Astrocyte of the spinal cord (primary cell): ENCODE measurements at regions not wholly inside any gene's neighbourhood (a gene's known extent, or its start where the extent isn't known, plus 50 kb on each side); places are given as distances from the start of the nearest gene placed in this dataset.
"Not testable (repeated sequence)": the region's sequence is repeated elsewhere in the genome, so short reads cannot be mapped to it uniquely, and the experiment has no call there.

Experiments used
- DNase-seq: peaks from one replicate; pipeline ENCODE4 v3.0.0; 2011; ENCODE audit warnings: low read depth, low spot score
- H3K4me3 ChIP-seq: 2 replicates; pipeline ENCODE4 v1.5.1; 2011; ENCODE audit warnings: low read depth, mild to moderate bottlenecking, low read length, moderate library complexity
- CTCF ChIP-seq: IDR thresholded peaks from 2 replicates; pipeline ENCODE4 v1.5.1; 2012; ENCODE audit warnings: low read depth, mild to moderate bottlenecking, low read length, inconsistent platforms
- in situ Hi-C: cut with HindIII; loops from 2 replicates; pipeline ENCODE4 v1.10.0; 2017; ENCODE audit warnings: low sequenced_read_pairs

DNA sequence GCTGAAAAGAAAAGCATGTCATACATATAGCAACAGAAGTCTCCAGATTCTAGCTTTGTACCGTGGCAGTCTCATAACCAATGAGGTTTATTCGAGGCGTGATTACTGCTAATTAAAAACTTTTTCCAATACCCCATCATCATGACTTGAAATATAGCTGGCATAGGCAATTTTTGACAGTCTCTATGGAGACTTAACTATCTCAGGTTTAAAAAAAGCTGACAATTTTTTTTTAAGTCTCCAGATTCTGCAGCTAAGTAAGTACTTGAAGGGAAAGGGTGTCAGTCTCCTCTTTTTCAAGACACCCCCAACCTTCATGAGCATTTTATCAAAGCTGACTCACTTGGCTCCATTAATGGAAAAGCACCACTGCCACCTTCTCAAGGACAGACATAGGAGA lies 126.3 kb upstream of the RXFP1 start:
- in situ Hi-C loops: no loop called here
- TF ChIP-seq CTCF: no peak
- no peak overlapping the region for H3K4me3 ChIP-seq
- no peak for DNase-seq

DNA sequence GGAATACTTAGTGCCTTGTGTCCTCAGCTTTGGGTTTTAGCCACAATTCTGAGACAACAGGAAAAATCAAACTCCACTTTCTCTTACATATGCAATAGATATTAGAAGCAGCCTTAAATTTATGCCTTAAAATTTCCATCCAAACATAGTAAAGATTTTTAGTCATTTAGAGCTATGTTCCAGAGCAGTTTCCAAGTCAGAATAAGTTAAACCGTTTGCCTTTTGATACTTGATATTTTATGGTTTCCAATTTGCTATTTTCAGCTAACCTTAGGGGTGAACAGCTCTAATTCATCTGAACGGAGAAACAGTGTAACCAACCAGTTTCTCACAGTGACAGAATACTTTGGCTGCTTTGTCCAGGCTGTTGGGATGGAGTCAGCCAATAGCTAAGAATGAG lies 125.8 kb upstream of the RXFP1 start:
- no peak overlapping the region for H3K4me3 ChIP-seq
- DNase-seq: no peak
- in situ Hi-C loops: no loop called here
- TF ChIP-seq CTCF: no peak

DNA sequence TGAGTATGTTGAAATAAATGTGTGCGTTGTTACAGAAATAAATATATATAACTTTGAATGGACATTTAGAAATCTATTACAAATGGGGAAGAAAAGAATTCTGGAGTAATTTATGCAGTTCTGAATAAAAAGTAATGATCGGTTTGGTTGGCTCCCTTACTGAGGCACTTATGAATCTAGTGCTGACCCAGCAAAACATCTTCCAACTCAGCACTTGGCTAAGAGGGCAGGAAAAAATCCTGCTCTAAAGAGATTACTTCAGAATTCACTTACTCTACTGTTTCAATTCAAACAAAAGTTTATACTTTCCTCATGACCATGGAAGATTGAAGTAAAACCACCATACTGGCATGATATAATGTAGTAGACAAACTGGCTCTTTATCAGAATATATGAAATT lies 123.9 kb upstream of the RXFP1 start:
- no peak for TF ChIP-seq CTCF
- H3K4me3 ChIP-seq: no peak overlapping the region
- in situ Hi-C loops: no loop called here
- no peak for DNase-seq

- in situ Hi-C loops, H3K4me3 ChIP-seq, DNase-seq: not testable (repeated sequence)
These were observed 113.7 kb upstream of the RXFP1 start for GRCh38 chr4:158407961-158408360.

GRCh38 chr4:158410272-158410671 lies 111.4 kb upstream of the RXFP1 start:
- DNase-seq: no peak
- in situ Hi-C loops: no loop called here
- no peak for TF ChIP-seq CTCF
- H3K4me3 ChIP-seq: no peak overlapping the region

GRCh38 chr4:158411269-158411668 lies 110.4 kb upstream of the RXFP1 start:
- no peak for DNase-seq
- TF ChIP-seq CTCF: no peak
- no peak overlapping the region for H3K4me3 ChIP-seq
- in situ Hi-C loops: no loop called here

GRCh38 chr4:158418679-158419078 lies 103.0 kb upstream of the RXFP1 start:
- H3K4me3 ChIP-seq, DNase-seq, in situ Hi-C loops: not testable (repeated sequence)

DNA sequence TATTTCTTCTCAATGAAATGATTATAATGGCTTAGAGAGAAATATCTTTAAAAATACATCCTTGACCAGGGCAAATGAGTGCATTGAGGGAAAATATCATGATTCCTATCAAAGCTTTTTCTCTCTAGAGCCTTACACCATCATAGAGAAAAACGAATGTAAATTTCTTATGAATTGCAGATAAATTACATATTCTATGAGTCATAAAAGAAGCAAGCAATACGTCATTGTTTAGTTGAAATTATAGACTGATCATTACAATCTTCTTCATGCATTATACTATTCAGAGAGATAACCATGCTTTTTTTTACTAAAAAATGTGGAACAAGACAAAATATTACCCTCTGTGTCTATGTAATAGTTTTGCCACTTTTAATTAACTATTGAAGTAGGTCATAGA lies 100.9 kb upstream of the RXFP1 start:
- DNase-seq: no peak
- no peak overlapping the region for H3K4me3 ChIP-seq
- in situ Hi-C loops: no loop called here
- no peak for TF ChIP-seq CTCF
